Thyroid gland (tissue), 4 donors: ENCODE measurements at regions not wholly inside any gene's neighbourhood (a gene's known extent, or its start where the extent isn't known, plus 50 kb on each side); places are given as distances from the start of the nearest gene placed in this dataset.

Source experiments
- CTCF ChIP-seq, 6 experiments: fragments of 200-600 bp in 3 of 6; fragments of 450-650 bp in 3 of 6; sonication (generic) in 3 of 6; IDR thresholded peaks; one replicate each; pipeline ENCODE4 v1.5.1; 2016 to 2019; ENCODE audit warnings: antibody characterized with exemption in 6 of 6, mild to moderate bottlenecking in 2 of 6, inconsistent platforms in 1 of 6, moderate library complexity in 1 of 6
- POLR2A ChIP-seq, 2 donors: fragments of 450-650 bp; IDR thresholded peaks; one replicate each; pipeline ENCODE4 v1.6.1; 2017; ENCODE audit warnings: antibody characterized with exemption in 2 of 2, mild to moderate bottlenecking in 2 of 2, moderate library complexity in 1 of 2

GRCh38 chr3:132822837-132823236 is 100.6 kb upstream of the NPHP3 start:
- TF ChIP-seq CTCF (IDR thresholded peaks at IDR 0.05) (no peak), POLR2A (IDR thresholded peaks at IDR 0.05) (no peak)
